OCI-LY1 (cell line): ENCODE measurements at regions not wholly inside any gene's neighbourhood (a gene's known extent, or its start where the extent isn't known, plus 50 kb on each side); places are given as distances from the start of the nearest gene placed in this dataset.

Source experiments
- H2AFZ ChIP-seq: fragments of 200-600 bp; sonication (generic), shearing (Covaris generic); 2 replicates; pipeline ENCODE4 v1.6.0; 2014; ENCODE audit warnings: antibody characterized with exemption, mild to moderate bottlenecking, low read length
- H3F3A ChIP-seq: fragments of 200-600 bp; sonication (generic), shearing (Covaris generic); 2 replicates; pipeline ENCODE4 v1.6.0; 2014; ENCODE audit warnings: mild to moderate bottlenecking, antibody characterized with exemption, low read length, moderate library complexity; ENCODE audit not compliant: insufficient read depth
- H3K27ac ChIP-seq: fragments of 200-600 bp; sonication (generic); 2 replicates; pipeline ENCODE4 v1.5.1; 2014; ENCODE audit warnings: low read length, mixed run types, mild to moderate bottlenecking, low read depth; ENCODE audit not compliant: poor library complexity, severe bottlenecking
- H3K27me3 ChIP-seq: fragments of 200-600 bp; sonication (generic); 2 replicates; pipeline ENCODE4 v1.6.0; 2014; ENCODE audit warnings: antibody characterized with exemption, mild to moderate bottlenecking, low read length, moderate library complexity; ENCODE audit not compliant: insufficient read depth
- H3K36me3 ChIP-seq: fragments of 200-600 bp; sonication (generic); 2 replicates; pipeline ENCODE4 v1.6.1; 2014; ENCODE audit warnings: mild to moderate bottlenecking, antibody characterized with exemption, low read length, moderate library complexity, mixed read lengths; ENCODE audit not compliant: insufficient read depth
- H3K4me1 ChIP-seq: fragments of 200-600 bp; sonication (generic); 2 replicates; pipeline ENCODE4 v1.5.1; 2014; ENCODE audit warnings: mild to moderate bottlenecking, low read length, moderate library complexity; ENCODE audit not compliant: insufficient read depth, severe bottlenecking
- H3K4me2 ChIP-seq: fragments of 200-600 bp; sonication (generic), shearing (Covaris generic); 2 replicates; pipeline ENCODE4 v1.6.1; 2014; ENCODE audit warnings: low read length
- H3K4me3 ChIP-seq: fragments of 200-600 bp; sonication (generic); 2 replicates; pipeline ENCODE4 v1.5.1; 2014; ENCODE audit warnings: low read length, low read depth, mild to moderate bottlenecking, mixed read lengths; ENCODE audit not compliant: poor library complexity, severe bottlenecking
- H3K79me2 ChIP-seq: fragments of 200-600 bp; shearing (Covaris generic); 2 replicates; pipeline ENCODE4 v1.6.1; 2016; ENCODE audit warnings: mixed run types, low read length, mixed read lengths; ENCODE audit not compliant: insufficient read depth
- H3K9ac ChIP-seq: fragments of 200-600 bp; sonication (generic), shearing (Covaris generic); 2 replicates; pipeline ENCODE4 v1.6.1; 2014; ENCODE audit warnings: mild to moderate bottlenecking, low read length, mixed read lengths
- H3K9me2 ChIP-seq: fragments of 200-600 bp; sonication (generic), shearing (Covaris generic); 2 replicates; pipeline ENCODE4 v1.6.1; 2014; ENCODE audit warnings: low read depth, mild to moderate bottlenecking, low read length, mixed read lengths
- H3K9me3 ChIP-seq: fragments of 200-600 bp; shearing (Covaris generic); 2 replicates; pipeline ENCODE4 v1.6.1; 2014; ENCODE audit warnings: low read length, mixed read lengths
- H4K20me1 ChIP-seq: fragments of 200-600 bp; sonication (generic), shearing (Covaris generic); 2 replicates; pipeline ENCODE4 v1.6.0; 2016; ENCODE audit warnings: mild to moderate bottlenecking, low read length; ENCODE audit not compliant: insufficient read depth
- CTCF ChIP-seq: fragments of 200-600 bp; sonication (generic), shearing (Covaris generic); IDR thresholded peaks from 2 replicates; pipeline ENCODE4 v1.5.1; 2017; ENCODE audit warnings: mild to moderate bottlenecking, antibody characterized with exemption, low read length, moderate library complexity, mixed read lengths
- EZH2 ChIP-seq: fragments of 200-600 bp; sonication (generic), shearing (Covaris generic); IDR thresholded peaks from 2 replicates; pipeline ENCODE4 v1.8.0; 2017; ENCODE audit warnings: borderline replicate concordance, mixed run types, mild to moderate bottlenecking, antibody characterized with exemption, low read length, moderate library complexity, mixed read lengths

- Histone ChIP-seq H3K9me3 (no peaks in the 10 kb centered on the region), H3K27ac (no peak overlapping the region), H3K36me3 (no peaks in the 10 kb centered on the region), H3K4me2 (no peak overlapping the region), H3K4me1 (no peaks in the 10 kb centered on the region), H3K9ac (no peak overlapping the region), H3K9me2 (no peaks in the 10 kb centered on the region), H3K79me2 (no peaks in the 10 kb centered on the region), H4K20me1 (no peaks in the 10 kb centered on the region), H2AFZ (no peak overlapping the region), H3K27me3 (no peaks in the 10 kb centered on the region; the same call in 1 of the 2 replicates), H3K4me3 (no peak overlapping the region), H3F3A (no peaks in the 10 kb centered on the region)
- TF ChIP-seq EZH2 (no peak), CTCF (no peak)
Measured at GRCh38 chr2:15730545-15731212, 139.0 kb downstream of the DDX1 start.

- Histone ChIP-seq H3K4me1 (no peaks in the 10 kb centered on the region), H3K4me2 (no peak overlapping the region), H3K4me3 (no peak overlapping the region), H3K9ac (no peak overlapping the region), H3K27ac (no peak overlapping the region), H3K36me3 (no peaks in the 10 kb centered on the region), H4K20me1 (no peaks in the 10 kb centered on the region), H2AFZ (no peak overlapping the region), H3F3A (no peaks in the 10 kb centered on the region), H3K79me2 (no peaks in the 10 kb centered on the region), H3K27me3 (no peaks in the 10 kb centered on the region; the same call in 1 of the 2 replicates), H3K9me2 (no peaks in the 10 kb centered on the region), H3K9me3 (no peaks in the 10 kb centered on the region)
- TF ChIP-seq EZH2 (no peak), CTCF (no peak)
Measured at GRCh38 chr2:15731213-15731888, 139.7 kb downstream of the DDX1 start.

DNA sequence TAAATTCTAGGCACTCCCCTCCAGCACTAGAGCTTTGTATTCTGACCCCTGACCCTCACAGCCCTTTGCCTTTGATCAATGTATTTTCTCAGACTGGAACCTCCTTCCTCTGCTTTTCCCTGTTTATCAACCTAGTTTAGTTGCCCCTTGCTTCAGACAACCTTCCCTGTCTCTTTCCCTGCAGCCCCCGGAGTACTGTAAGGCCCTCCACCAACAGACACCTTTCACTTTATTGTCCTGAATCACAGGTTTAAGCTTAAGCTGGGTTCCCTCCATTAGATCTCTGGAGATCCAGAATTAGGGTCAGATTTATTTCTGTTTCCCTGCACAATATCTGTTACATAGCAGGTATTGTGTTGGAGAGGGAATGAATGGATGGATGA is 140.2 kb downstream of the DDX1 start:
- no peak overlapping the region for H3K4me3 ChIP-seq
- no peaks in the 10 kb centered on the region for H3K79me2 ChIP-seq
- H3K9ac ChIP-seq, result no peak overlapping the region
- H4K20me1 ChIP-seq, result no peaks in the 10 kb centered on the region
- TF ChIP-seq EZH2, result no peak
- H3K36me3 ChIP-seq, result no peaks in the 10 kb centered on the region
- H3F3A ChIP-seq, result no peaks in the 10 kb centered on the region
- no peaks in the 10 kb centered on the region for H3K4me1 ChIP-seq
- H2AFZ ChIP-seq, result no peak overlapping the region
- no peaks in the 10 kb centered on the region; the same call in 1 of the 2 replicates for H3K27me3 ChIP-seq
- no peaks in the 10 kb centered on the region for H3K9me2 ChIP-seq
- H3K27ac ChIP-seq, result no peak overlapping the region
- no peaks in the 10 kb centered on the region for H3K9me3 ChIP-seq
- H3K4me2 ChIP-seq, result no peak overlapping the region
